GM21825 (cell line): ENCODE measurements at regions not wholly inside any gene's neighbourhood (a gene's known extent, or its start where the extent isn't known, plus 50 kb on each side); places are given as distances from the start of the nearest gene placed in this dataset.

ENCODE experiments used
- ATAC-seq: cut with Tn5 transposase; IDR thresholded peaks from one replicate; pipeline ENCODE4 v1.9.1; 2021; ENCODE audit warnings: mild to moderate bottlenecking, moderate library complexity; ENCODE audit not compliant: unreplicated experiment

DNA sequence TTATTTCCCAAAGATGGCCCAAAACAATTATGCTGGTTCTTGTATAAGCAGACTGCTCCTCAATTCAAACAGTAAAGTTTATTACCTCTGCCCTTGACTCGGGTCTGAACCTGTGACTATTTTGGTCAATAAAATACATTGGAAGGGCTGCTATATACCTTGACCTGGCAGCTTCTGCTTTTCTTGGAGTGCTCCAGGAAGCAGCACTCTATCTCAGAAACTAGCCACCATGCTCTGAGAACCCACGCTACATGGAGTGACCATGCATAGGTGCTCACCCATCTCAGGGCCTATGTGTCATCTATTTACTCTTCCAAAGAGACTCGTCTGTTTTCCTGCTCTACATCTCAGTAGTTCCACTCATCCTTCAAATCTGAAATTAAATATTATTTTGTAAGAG is 299.9 kb downstream of the AHR start:
- ATAC-seq: no peak

DNA sequence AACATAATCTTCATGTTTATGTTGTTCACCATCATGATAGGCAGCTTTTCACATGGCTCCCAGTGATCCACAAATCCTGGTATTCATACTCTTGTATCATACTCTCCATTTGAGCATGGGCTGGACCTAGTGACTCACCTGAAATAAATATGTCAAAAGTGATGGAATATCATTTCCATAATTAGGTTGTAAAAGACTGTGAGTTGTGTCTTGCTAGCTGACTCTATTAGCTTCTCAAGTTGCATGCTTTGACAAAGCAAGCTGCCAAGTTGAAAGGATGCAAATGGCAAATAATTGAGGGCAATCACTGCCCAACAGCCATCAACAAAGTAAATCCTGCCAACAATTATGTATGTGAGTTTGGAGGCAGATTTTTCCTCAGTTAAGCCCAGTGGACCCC is 300.4 kb downstream of the AHR start:
- no peak for ATAC-seq

DNA sequence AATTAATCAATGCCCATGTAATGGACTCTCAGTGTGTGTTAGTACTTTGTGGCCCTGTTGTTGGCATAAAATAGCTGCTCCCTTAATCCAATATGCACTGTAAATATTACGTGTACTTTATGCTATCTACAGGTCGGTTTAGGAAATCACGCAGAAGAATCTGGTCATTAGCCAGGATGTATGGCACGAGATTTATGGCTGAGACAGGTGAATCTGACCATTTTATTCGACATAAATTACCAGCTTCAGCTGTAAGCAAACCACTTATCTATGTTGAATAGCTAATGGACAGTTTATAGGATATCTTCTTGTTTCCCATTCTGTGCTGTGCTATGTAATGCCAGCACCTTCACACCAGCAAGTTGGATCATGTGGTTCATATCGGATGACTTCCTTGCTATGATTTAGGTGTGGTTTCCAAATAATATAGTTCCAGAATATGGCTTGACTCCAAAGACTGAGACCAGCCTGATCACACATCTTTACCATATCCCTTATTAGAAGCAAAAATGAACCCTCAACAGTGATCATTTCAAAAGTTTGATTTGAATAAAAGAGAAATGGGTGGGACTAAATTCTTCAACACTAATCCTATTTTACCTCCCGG is 301.4 kb downstream of the AHR start:
- ATAC-seq: no peak

DNA sequence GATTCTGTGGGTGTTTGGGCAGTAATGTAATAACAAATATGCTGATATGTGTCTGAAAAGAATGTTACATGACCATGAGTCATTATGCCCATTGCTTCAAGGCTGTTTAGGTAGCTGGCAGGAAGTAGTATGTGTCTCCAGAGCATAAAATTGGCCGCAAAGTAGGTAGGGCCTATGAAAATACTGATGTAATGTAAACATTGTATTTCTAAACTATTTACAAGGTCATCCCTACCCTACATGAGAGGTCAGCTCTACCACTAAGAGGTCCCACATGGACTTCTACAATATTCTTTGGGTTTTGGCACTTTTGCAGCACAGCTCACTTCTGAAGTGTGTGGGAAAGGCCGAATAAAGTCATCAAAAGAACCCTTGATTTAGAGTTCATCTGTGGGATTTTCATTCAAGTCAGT is 301.9 kb downstream of the AHR start:
- no peak for ATAC-seq

DNA sequence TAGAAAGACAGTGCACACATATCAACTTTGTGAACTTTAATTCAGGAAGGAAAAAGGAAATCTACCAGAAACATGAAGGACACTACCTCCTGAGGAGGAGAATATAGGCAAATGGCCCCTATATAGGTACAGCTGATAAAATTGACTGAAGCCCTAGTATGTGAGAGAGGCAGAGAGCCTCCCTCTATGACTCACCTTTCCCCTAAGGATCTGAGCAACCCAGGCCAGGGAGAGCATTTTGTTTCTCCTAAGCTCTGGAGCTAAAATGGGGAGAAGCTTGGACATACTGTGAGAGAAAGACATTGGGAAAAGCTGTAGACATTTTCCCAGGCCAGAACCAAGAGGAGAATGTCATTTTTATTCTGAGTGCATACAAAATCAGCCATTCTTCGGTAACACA is 303.5 kb downstream of the AHR start:
- ATAC-seq: no peak

DNA sequence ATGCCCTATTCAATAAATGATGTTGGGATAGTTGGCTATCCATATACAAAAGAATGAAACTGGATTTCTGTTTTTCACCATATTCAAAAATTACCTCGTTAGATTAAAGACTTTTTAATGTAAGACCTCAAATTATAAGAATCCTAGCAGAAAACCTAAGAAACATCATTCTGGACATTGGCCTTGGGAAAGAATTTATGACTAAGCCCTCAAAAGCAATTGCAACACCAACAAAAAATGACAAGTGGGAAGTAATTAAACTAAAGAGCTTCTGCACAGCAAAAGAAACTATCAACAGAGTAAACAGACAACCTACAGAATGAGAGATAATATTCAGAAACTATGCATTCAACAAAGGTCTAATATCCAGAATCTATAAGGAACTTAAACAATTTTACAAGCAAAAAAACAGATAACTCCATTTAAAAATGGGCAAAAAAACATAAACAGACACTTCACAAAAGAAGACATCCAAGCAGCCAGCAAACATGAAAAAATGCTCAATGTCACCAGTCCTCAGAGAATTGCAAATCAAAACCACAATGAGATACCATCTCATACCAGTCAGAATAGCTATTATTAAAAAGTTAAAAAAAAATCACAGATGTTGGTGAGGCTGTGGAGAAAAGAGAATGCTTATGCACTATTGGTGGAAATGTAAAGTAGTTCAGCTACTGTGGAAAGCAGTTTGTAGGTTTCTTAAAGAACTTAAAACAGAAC is 309.8 kb downstream of the AHR start:
- ATAC-seq: no peak

DNA sequence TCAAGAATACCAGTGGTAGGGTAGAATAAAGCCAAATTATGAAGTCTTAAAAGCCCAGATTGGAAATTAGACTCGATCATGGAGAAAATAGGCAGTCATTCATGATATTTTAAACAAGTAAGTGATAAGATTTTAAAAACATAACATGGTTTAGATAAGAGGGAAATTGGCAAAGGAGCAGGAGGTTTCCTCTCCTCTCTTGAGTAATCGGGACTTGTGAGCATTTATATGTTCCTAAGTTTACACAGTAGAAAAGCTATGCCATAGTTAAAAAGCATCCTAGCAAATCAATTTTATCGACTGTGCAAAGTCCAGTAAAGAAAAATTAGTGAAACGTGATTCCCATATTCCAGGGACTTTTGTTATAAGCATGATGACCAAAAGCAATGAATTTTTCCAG is 313.2 kb downstream of the AHR start:
- no peak for ATAC-seq

DNA sequence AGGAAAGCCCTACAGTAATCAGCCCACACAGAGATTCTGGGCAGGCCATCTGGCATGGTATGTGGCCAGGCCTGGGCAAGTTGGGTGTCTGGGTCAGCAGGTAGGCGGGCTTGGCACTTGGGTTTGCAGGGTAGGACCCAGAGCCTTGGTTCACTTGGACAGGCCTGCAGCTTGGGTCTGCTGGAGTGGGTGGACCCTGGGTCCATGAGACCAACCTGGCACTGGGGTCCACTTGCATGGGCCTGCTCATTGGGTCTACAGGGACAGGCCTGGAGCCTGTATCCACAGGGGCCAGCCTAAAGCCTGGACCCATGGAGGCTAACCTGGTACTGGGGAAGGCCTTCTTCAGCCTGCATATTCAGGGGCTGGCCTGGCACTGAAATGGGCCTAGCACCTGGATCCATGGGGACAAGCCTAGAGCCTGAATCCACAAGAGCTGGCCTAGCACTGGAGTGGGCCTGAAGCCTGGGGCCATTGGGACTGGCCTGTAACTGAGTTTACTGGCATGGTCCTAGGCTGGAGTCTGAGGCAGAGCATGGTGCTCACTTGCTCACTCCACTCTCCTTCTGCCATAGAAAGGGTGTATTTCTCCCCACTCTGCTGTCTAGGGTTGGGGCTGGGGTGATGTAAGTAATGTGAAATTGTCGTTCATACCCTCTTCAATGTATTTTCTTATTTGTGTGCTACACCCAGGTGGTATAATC is 315.0 kb downstream of the AHR start:
- no peak for ATAC-seq

DNA sequence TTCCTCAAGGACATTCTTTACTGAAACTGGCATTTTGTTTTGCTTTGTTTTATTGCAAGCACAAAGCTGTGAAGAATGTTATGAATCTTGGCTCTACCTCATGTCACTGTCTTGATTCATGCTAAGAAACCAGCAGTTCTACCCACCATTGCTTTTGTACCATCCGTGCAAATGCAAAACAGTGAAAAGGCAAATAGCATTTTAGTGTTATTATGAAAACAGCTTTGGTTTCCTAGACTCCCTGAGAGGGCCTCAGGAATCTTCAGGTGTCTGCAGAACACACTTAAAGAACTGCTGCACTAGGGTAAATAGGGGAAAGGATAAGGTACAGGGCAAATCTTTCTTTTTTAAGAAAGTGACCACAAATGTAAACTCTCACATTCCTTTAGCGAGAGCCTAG is 318.9 kb downstream of the AHR start:
- ATAC-seq: no peak

DNA sequence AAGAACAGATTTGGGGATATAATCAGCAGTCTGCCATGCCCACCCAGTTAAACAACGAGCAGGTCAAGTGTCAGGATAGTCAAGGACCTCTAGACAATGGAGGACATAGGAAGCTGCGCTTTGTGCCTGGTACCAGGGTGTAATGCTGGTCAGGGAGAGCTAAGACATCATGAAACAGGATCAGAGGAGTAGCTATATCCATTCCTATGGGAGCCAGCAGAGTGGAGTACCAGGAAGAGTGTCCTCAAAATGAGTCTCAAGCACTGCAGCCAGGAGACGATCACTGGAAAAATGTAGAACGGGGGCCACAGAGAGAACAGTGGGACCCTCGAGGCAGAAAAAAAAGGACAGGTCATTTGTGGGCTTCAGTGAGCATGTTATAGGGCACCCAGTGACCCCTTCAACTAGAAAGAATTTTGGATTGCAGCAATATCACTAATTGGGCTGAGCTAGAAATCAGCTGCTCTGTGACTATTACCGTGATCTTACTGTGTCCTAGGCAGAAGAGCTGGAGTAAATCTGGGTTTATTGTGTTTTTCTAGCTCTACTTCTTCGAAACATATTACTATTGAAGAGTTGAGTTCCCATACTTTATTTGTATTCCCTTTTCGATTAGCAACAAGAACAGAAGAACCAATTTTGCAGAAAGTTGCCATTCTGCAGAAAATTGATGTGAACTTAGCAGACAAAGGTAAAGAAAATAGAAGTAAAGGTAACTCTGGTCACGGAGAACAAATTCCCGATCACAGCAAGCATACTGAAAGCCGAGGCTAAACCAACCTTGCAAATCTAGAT is 319.6 kb downstream of the AHR start:
- no peak for ATAC-seq

DNA sequence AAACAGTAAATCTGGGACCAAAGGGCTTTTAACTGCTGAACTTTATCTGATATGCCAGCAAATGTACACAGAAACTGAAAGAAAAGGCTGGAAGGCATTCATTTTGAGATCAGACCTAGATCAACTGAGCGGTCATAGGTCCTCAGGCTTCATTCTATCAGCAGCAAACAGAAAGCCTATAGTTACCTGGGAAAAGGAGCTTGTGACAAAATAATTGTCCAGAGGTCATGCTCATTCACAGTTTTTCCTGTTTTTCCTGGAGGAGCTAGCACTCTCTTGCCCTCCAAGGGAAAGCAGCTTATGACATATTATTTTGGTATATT is 320.2 kb downstream of the AHR start:
- ATAC-seq: no peak

DNA sequence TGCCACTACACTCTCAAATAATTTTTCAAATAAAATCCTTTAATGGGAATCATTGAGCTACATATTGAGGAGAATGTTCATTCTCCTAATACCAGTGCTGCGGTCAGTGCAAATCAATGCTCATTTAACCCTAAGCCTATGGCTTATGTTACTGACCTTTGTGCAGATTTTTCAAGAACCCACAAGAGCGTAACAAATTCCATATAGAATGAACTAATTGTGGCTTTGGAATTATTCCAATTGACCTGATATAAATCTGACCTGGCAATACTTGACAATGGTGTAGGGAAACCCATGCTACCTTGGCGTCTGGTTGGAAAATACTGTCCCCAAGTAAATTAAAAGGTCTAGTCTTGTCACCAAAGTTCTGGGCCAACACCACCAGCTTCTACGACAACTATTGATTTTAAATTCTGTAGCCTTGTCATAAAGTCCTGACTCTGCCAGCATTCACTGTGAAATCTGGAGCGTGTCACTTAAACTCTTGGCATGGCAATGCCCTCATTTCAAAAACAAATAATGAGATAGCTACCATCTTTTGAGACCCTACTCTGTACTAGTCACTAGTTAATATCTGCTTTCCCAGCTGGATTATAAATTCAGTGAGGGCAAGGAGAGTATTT is 320.9 kb downstream of the AHR start:
- no peak for ATAC-seq

DNA sequence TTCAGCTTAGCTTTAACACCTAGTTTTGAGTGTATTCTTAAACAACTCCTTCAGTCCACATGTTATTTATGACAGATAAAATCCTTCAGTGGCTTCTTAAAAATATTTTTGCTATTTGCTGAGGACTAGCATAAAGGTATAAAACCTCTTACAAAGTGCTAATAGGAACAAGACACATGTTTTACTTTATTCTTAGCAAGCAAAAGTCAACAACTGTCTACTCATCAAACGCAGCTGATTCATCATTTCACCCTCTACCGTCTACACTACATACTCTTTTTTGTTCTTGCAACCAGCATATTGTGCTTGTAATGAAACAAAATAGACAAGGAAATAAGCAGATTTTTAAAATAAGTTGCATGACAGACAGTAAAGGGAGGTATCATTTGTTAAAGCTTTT is 319.7 kb downstream of the SNX13 start:
- ATAC-seq: no peak

DNA sequence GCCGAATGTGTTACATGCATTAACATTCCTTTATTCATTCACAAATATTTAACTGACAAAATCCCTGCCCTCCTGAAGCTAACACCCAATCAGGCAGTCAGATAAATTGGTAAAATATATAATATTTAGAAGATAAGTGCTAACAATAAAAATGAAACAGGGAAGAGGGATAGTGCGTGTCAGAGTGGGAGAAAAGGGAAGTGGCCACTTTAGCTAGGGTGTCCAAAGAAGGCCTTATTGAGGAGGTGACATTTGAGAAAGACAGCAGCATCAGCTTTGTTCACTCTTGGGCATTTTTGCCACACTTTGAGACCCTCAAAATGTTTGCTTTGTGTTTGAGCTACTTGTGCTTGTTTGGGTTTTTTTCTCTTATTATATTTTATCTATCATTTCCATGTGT is 317.8 kb downstream of the SNX13 start:
- ATAC-seq: no peak

DNA sequence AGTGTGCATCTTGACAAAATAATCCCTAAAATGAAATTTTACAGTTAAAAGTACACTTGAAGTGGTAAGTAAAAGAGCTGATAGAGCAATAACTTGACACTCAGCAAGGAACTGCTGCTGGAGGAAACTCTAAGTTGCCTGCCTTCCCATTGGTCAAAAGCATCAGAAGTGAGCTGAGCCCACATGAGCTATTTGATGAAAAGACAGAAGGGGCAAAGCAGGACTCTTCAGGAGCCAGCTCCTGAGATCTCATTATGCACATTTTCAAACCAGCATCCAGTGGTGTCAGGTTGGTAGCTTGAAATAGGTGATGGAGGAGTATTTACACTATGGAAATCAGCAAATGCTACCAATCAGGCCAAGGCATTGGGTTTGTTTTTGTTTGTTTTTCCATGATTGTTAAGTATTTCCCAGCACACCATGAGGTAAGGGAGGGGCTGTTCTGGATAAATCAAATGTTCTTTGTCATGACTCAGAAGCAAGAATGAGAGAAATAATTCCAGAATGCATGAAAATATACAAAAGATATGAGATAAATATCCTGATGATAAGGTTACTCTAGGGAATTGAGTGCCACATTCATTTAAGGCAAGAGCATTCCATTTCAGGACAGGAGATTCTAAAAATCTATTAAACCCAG is 316.6 kb downstream of the SNX13 start:
- no peak for ATAC-seq

DNA sequence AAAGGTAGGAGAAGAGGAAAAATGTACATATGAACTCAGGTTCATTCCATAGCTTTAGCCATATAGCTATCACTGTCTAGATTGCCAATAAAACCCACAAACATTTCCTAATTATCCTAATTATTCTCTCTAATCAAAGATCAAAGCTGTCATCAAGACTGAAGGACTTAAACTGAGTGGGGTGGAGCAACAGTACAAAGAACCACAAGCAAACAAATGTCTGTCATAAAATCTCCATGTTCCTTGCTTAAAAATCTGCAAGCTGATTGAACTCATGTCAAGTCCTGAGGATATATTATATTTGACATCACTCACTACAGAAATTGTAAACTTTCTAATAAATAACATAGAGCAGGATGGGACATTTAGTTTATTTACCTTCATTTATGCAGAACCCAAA is 315.9 kb downstream of the SNX13 start:
- ATAC-seq: no peak

DNA sequence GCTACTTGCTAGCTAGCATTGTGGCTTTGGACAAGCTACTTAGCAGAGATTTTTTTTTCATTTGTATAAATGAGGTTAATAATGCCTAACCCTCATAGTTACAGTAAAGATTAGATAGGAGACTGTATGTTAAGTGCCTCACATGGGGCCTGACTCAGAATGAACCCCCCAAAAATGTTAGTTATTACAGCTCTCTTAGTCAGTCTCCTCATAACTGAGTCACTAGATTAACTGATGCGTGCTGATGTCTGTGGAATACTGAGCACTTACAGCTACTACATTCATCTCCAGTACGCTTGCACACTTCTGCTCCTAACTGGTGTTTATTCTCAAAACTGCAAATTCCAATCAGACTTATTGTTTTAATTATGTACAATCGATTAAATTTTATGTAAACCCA is 315.3 kb downstream of the SNX13 start:
- no peak for ATAC-seq

DNA sequence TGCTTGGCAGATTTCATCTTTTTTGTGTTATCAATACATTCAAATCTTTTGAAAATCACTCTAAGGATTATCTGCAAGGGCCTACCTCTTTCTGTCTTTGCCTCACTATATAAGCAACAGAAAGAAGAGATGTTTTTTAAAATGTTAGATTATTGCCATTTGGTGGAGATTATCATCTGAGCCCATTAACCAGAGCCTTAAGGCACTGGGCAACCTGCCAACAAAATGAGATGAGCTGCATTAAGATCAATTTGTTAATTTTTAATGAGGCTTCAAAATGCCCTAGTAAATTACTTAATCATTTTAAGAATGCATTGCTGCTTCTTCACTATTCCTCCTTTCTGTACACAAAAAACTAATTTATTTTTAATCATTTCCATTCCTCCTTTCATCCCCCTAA is 314.1 kb downstream of the SNX13 start:
- ATAC-seq: no peak

DNA sequence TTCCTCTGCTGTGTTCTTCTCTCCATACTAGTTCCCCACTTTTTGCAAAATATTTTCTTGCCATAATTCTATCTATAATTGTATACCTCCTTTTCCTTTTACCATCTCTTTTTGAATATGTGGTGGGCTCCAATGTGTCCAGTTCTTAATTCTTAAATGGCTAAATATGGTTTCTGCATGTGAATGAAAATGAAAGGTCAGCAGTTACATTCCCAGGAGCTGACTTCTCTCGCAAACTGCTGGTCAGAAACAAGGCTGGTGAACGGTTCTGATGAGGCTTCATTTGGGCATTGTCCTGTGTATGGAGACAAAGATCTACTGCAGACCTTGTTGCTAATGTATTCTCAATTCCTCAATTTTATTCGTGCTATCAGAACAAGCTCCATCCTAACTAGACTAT is 309.2 kb downstream of the SNX13 start:
- no peak for ATAC-seq

DNA sequence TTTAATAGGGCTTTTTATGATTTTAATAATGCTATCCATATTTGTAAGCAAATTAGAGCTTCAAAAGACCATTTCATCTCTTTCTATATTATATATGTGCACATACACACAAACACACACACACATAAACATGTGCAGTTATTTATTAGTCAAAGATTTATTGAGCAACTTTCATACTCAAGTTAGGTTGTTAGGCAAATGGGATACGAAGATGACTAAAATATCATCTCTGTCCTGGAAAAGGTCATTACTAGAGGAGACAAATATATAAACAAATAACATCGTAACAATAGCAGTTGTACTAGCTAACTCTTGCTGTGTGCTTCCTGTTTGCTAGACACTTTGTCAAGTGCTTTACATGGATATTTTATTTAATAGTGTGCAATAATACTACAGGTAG is 307.9 kb downstream of the SNX13 start:
- ATAC-seq: no peak

DNA sequence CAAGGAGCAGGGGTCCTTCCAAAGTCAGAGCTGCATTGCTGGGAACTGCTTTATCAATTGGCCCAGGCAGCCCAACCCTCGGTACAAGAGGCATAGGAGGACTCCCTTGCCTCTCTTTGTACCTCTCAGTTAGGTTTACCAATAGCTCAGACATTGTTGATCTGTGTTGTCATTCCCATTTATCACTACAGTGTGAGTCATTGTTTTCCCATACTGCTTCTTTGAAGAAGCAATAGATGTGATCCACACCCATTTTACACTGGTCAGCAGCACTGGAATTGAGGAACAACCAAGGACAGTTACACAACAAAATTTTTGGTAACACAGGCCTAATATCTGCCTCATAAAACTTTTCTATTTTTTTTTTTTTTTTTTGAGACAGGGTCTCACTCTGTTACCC is 307.2 kb downstream of the SNX13 start:
- no peak for ATAC-seq
